Right atrium auricular region (tissue), 2 donors: ENCODE measurements at regions not wholly inside any gene's neighbourhood (a gene's known extent, or its start where the extent isn't known, plus 50 kb on each side); places are given as distances from the start of the nearest gene placed in this dataset.

ENCODE experiments used
- DNase-seq: peaks from one replicate; pipeline ENCODE4 v3.0.0-alpha.2; 2019; ENCODE audit warnings: low spot score
- H3K27ac ChIP-seq, 2 donors: fragments of 200-600 bp; sonication (generic); 1 replicate in 1 of 2; 2 replicates in 1 of 2; pipeline ENCODE4 v1.5.1; 2016 to 2019
- H3K27me3 ChIP-seq, 2 donors: fragments of 200-600 bp; sonication (generic); one replicate each; pipeline versions ENCODE4 v1.5.1 to v1.6.0; 2017 to 2019
- H3K36me3 ChIP-seq: fragments of 200-600 bp; sonication (generic); one replicate; pipeline ENCODE4 v1.5.1; 2016
- H3K4me1 ChIP-seq, 2 donors: fragments of 200-600 bp; sonication (generic); one replicate each; pipeline versions ENCODE4 v1.5.1 to v1.6.0; 2017 to 2019
- H3K4me3 ChIP-seq, 2 donors: fragments of 200-600 bp; sonication (generic); 1 replicate in 1 of 2; 2 replicates in 1 of 2; pipeline ENCODE4 v1.5.1; 2017 to 2019; ENCODE audit warnings: mild to moderate bottlenecking in 1 of 2, moderate library complexity in 1 of 2
- H3K9me3 ChIP-seq, 2 donors: fragments of 200-600 bp; sonication (generic); one replicate each; pipeline ENCODE4 v1.5.1; 2019
- TF ChIP-seq, protein P1 (sequence below), 2 donors: fragments of 200-600 bp; sonication (generic); IDR thresholded peaks; one replicate each; pipeline ENCODE4 v1.5.1; 2019; ENCODE audit warnings: antibody characterized with exemption in 2 of 2

GRCh38 chr2:160932960-160933359, 227.3 kb upstream of the TANK start:
- Histone ChIP-seq H3K27me3 (no peaks in the 10 kb centered on the region), H3K27ac (no peak overlapping the region), H3K9me3 (no peaks in the 10 kb centered on the region), H3K4me3 (no peak overlapping the region), H3K36me3 (no peaks in the 10 kb centered on the region), H3K4me1 (no peaks in the 10 kb centered on the region)
- TF ChIP-seq, protein P1, sequence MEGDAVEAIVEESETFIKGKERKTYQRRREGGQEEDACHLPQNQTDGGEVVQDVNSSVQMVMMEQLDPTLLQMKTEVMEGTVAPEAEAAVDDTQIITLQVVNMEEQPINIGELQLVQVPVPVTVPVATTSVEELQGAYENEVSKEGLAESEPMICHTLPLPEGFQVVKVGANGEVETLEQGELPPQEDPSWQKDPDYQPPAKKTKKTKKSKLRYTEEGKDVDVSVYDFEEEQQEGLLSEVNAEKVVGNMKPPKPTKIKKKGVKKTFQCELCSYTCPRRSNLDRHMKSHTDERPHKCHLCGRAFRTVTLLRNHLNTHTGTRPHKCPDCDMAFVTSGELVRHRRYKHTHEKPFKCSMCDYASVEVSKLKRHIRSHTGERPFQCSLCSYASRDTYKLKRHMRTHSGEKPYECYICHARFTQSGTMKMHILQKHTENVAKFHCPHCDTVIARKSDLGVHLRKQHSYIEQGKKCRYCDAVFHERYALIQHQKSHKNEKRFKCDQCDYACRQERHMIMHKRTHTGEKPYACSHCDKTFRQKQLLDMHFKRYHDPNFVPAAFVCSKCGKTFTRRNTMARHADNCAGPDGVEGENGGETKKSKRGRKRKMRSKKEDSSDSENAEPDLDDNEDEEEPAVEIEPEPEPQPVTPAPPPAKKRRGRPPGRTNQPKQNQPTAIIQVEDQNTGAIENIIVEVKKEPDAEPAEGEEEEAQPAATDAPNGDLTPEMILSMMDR (IDR thresholded peaks at IDR 0.05), result no peak
- DNase-seq, result no peak

GRCh38 chr2:160934263-160934662, 226.0 kb upstream of the TANK start:
- DNase-seq, result no peak
- TF ChIP-seq, protein P1 (IDR thresholded peaks at IDR 0.05), result no peak
- no peaks in the 10 kb centered on the region for H3K4me1 ChIP-seq
- H3K36me3 ChIP-seq, result no peaks in the 10 kb centered on the region
- no peak overlapping the region for H3K27ac ChIP-seq
- H3K27me3 ChIP-seq, result no peaks in the 10 kb centered on the region
- no peak overlapping the region for H3K4me3 ChIP-seq
- no peaks in the 10 kb centered on the region for H3K9me3 ChIP-seq

DNA sequence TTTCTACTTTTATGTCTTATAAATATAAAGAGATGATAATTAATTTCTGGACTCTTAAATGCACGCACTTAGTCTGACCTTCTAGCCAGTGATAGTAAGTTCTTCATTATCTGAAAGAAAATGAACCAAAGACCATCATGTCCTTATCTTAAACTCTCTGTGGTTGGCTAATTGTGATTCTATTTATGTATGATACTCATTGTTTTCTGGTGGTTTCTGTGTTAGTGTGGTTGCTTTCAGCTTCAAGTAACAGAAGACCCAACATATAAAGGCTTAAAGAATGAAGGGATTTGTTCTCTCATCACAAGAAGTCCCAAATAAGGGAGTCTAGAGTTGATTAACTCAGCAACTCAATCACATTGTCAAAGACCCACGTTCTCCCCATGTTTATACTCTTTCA, 225.2 kb upstream of the TANK start:
- Histone ChIP-seq H3K36me3 (no peaks in the 10 kb centered on the region), H3K9me3 (no peaks in the 10 kb centered on the region), H3K4me1 (no peaks in the 10 kb centered on the region), H3K27ac (no peak overlapping the region), H3K27me3 (no peaks in the 10 kb centered on the region), H3K4me3 (no peak overlapping the region)
- TF ChIP-seq, protein P1 (IDR thresholded peaks at IDR 0.05), result no peak
- no peak for DNase-seq

DNA sequence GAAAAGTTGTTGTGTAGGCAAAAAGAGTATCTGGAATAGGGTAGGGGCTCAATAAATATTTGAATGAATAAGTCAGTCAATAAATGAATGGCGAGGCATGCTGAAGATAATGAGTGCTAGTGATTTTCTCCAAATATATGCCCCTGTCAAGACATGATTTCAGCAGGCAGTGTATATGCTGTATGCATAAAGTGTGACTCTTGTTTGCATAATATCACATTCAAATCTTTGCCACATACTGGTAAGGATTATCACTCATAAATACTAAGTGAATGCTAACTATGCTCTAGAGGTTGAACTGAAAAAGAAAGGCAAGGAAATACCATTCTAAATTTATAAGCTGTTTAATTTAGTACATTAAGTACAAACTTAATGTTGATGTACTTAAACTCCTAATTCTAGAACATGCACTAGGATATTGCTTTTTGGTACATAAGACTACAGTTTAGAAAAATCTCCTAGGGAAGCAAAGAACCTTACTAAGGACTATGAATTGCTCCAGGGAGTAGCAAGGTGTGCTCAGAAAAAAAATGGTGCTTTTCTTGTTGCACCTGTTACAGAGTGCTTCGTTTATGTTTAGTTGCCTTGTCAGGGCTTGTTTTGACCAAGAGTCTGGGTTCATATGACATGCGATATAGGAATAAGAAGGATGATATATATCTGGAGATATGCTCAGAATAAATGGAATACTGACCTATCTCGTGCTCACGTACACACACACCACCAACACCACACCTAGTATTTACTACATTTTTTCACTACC, 224.0 kb upstream of the TANK start:
- Histone ChIP-seq H3K27me3 (no peaks in the 10 kb centered on the region), H3K4me1 (no peaks in the 10 kb centered on the region), H3K36me3 (no peaks in the 10 kb centered on the region), H3K9me3 (no peaks in the 10 kb centered on the region), H3K27ac (no peak overlapping the region), H3K4me3 (no peak overlapping the region)
- DNase-seq, result no peak
- TF ChIP-seq, protein P1 (IDR thresholded peaks at IDR 0.05), result no peak

GRCh38 chr2:160940271-160940670, 220.0 kb upstream of the TANK start:
- no peaks in the 10 kb centered on the region for H3K27me3 ChIP-seq
- TF ChIP-seq, protein P1 (IDR thresholded peaks at IDR 0.05), result no peak
- no peaks in the 10 kb centered on the region for H3K9me3 ChIP-seq
- no peak for DNase-seq
- no peaks in the 10 kb centered on the region for H3K4me1 ChIP-seq
- H3K36me3 ChIP-seq, result no peaks in the 10 kb centered on the region
- H3K27ac ChIP-seq, result no peak overlapping the region
- no peak overlapping the region for H3K4me3 ChIP-seq

GRCh38 chr2:160940699-160941098, 219.5 kb upstream of the TANK start:
- no peaks in the 10 kb centered on the region for H3K27me3 ChIP-seq
- no peaks in the 10 kb centered on the region for H3K9me3 ChIP-seq
- TF ChIP-seq, protein P1 (IDR thresholded peaks at IDR 0.05), result no peak
- DNase-seq, result no peak
- no peaks in the 10 kb centered on the region for H3K4me1 ChIP-seq
- H3K27ac ChIP-seq, result no peak overlapping the region
- H3K36me3 ChIP-seq, result no peaks in the 10 kb centered on the region
- no peak overlapping the region for H3K4me3 ChIP-seq
